Nephron (organoid): ENCODE measurements at regions not wholly inside any gene's neighbourhood (a gene's known extent, or its start where the extent isn't known, plus 50 kb on each side); places are given as distances from the start of the nearest gene placed in this dataset.
A peak's percentile ranks its signal among the peaks of the same experiment; 100 is the strongest.

Source experiments
- H3K27ac Mint-ChIP-seq, 3 experiments: 2 replicates each; pipeline ENCODE4 v1.8.0; 2020; ENCODE audit warnings: mixed read lengths in 3 of 3, mild to moderate bottlenecking in 2 of 3, moderate library complexity in 1 of 3
- H3K27me3 Mint-ChIP-seq: 2 replicates; pipeline ENCODE4 v1.8.0; 2021; ENCODE audit warnings: low read depth, mild to moderate bottlenecking, moderate library complexity, mixed read lengths
- H3K36me3 Mint-ChIP-seq: 2 replicates; pipeline ENCODE4 v1.8.0; 2020; ENCODE audit warnings: low read depth, mixed read lengths
- H3K4me1 Mint-ChIP-seq: 2 replicates; pipeline ENCODE4 v1.8.0; 2020; ENCODE audit warnings: mixed read lengths
- H3K4me3 Mint-ChIP-seq, 3 experiments: 2 replicates each; pipeline ENCODE4 v1.8.0; 2020; ENCODE audit warnings: mild to moderate bottlenecking in 3 of 3, mixed read lengths in 3 of 3, moderate library complexity in 2 of 3
- H3K9me3 Mint-ChIP-seq: 2 replicates; pipeline ENCODE4 v1.8.0; 2020; ENCODE audit warnings: mixed read lengths
- TF ChIP-seq, protein P1 (sequence below), 3 experiments: fragments of 200-600 bp; sonication (generic); IDR thresholded peaks; one replicate each; pipeline ENCODE4 v1.5.0; 2021; ENCODE audit warnings: antibody characterized with exemption in 3 of 3; ENCODE audit not compliant: unreplicated experiment in 3 of 3

DNA sequence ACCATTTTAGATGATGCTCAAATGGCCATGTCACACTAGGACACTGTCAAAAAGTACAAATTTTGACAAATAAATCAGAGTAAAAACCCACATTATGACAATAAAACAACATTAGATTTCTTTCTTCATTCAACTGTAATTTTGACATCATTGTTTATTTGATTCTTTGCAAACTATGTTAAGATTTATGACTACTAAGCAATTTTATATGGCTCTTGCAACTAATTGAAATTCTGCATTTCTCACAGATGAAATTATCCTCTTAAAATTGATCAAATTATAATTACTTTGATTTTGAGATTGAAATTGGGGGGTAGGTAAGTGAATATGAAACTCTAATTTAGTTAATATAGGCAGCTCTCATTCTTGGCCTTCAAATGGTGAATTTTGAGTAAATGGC, 59.8 kb downstream of the ATOH1 start:
- H3K27me3 Mint-ChIP-seq = no peaks in the 10 kb centered on the region
- no peaks in the 10 kb centered on the region for H3K4me1 Mint-ChIP-seq
- TF ChIP-seq, protein P1, sequence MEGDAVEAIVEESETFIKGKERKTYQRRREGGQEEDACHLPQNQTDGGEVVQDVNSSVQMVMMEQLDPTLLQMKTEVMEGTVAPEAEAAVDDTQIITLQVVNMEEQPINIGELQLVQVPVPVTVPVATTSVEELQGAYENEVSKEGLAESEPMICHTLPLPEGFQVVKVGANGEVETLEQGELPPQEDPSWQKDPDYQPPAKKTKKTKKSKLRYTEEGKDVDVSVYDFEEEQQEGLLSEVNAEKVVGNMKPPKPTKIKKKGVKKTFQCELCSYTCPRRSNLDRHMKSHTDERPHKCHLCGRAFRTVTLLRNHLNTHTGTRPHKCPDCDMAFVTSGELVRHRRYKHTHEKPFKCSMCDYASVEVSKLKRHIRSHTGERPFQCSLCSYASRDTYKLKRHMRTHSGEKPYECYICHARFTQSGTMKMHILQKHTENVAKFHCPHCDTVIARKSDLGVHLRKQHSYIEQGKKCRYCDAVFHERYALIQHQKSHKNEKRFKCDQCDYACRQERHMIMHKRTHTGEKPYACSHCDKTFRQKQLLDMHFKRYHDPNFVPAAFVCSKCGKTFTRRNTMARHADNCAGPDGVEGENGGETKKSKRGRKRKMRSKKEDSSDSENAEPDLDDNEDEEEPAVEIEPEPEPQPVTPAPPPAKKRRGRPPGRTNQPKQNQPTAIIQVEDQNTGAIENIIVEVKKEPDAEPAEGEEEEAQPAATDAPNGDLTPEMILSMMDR (IDR thresholded peaks at IDR 0.05; ENCODE audit: unreplicated experiment in 3 of 3) = no peak
- H3K27ac Mint-ChIP-seq = no peak overlapping the region
- no peaks in the 10 kb centered on the region for H3K36me3 Mint-ChIP-seq
- no peak overlapping the region for H3K4me3 Mint-ChIP-seq
- H3K9me3 Mint-ChIP-seq = no peaks in the 10 kb centered on the region

DNA sequence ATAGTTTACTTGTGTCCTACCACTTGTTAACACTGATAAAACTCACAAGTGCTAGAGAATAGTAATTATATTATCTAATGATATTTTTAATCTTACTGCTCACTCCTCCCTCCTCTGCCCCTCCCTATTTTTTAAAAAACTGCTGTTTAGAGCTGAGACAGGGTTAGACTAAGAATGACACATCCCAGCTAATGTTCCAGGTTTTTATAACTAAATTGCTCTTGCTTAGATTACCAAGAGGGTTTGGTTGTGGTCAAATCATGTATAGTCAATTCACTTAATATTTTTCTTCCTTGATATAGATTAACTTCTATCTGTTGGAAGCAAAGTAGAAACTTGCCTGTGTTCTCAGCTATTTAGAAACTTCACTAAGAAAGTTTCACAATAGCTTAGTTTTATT, 60.2 kb downstream of the ATOH1 start:
- no peak overlapping the region for H3K4me3 Mint-ChIP-seq
- H3K27ac Mint-ChIP-seq = no peak overlapping the region
- no peaks in the 10 kb centered on the region for H3K9me3 Mint-ChIP-seq
- TF ChIP-seq, protein P1 (IDR thresholded peaks at IDR 0.05; ENCODE audit: unreplicated experiment in 3 of 3) = no peak
- H3K36me3 Mint-ChIP-seq = no peaks in the 10 kb centered on the region
- no peaks in the 10 kb centered on the region for H3K4me1 Mint-ChIP-seq
- H3K27me3 Mint-ChIP-seq = no peaks in the 10 kb centered on the region

DNA sequence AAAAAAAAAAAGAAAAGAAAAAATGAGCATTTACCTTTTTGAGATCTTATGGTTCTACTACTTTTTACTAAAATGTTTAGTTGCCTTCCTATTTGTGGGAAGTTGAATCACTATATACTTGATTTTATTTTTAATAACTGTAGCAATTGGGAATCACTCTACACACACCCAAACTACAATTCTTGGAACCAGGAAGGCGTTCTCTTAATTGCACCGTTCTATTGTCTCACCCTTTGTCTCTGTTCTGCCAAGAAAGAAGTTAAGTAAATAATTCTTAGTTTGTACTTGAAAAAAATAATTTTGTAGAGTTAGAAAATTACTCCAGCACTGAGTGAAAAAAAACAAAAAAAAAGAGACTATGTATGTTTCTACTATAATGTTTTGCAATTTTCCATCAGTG, 62.7 kb downstream of the ATOH1 start:
- TF ChIP-seq, protein P1 (IDR thresholded peaks at IDR 0.05; ENCODE audit: unreplicated experiment in 3 of 3) = no peak
- no peak overlapping the region for H3K27ac Mint-ChIP-seq
- H3K27me3 Mint-ChIP-seq = no peaks in the 10 kb centered on the region
- H3K4me3 Mint-ChIP-seq = no peak overlapping the region
- no peaks in the 10 kb centered on the region for H3K36me3 Mint-ChIP-seq
- no peaks in the 10 kb centered on the region for H3K4me1 Mint-ChIP-seq
- no peaks in the 10 kb centered on the region for H3K9me3 Mint-ChIP-seq

DNA sequence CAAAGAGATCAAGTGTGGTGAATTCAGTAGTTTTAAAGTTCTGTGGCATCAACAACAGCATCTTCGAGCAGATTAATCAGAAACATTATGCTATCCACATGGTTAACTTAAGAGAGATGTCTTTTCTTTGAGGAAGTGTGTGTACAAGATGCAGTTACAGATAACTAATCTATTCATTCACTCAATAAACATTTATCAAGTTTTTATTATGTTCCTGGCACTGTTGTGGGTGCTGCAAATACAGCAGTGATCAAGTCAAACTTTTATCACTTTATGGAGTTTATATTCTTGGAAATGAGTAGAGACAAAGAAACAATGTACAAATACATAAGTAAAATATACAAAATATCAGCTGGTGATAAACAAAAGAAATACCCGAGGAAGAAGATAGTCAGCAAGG, 66.4 kb downstream of the ATOH1 start:
- H3K27me3 Mint-ChIP-seq = no peaks in the 10 kb centered on the region
- no peak overlapping the region for H3K27ac Mint-ChIP-seq
- no peak overlapping the region for H3K4me3 Mint-ChIP-seq
- no peaks in the 10 kb centered on the region for H3K36me3 Mint-ChIP-seq
- TF ChIP-seq, protein P1 (IDR thresholded peaks at IDR 0.05; ENCODE audit: unreplicated experiment in 3 of 3) = no peak
- H3K9me3 Mint-ChIP-seq = no peaks in the 10 kb centered on the region
- H3K4me1 Mint-ChIP-seq = no peaks in the 10 kb centered on the region

DNA sequence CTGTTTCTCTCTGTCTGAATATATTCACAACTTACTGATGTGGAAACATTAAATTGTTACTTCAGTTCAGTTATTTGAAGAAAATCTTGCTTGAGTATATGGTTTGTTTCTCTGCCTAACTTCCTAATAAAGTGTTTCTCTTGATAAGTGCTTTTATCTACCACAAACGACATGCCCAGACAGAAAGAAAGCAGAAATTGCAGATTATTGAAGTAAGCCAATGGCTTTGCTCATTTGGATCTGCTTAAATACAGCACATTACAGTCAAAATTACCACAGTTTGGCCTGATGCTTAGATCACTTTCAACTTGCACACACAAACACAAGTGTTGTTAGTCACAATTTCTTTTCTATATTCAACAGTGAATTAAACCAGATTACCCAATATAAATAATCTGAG, 68.0 kb downstream of the ATOH1 start:
- no peak overlapping the region for H3K27ac Mint-ChIP-seq

DNA sequence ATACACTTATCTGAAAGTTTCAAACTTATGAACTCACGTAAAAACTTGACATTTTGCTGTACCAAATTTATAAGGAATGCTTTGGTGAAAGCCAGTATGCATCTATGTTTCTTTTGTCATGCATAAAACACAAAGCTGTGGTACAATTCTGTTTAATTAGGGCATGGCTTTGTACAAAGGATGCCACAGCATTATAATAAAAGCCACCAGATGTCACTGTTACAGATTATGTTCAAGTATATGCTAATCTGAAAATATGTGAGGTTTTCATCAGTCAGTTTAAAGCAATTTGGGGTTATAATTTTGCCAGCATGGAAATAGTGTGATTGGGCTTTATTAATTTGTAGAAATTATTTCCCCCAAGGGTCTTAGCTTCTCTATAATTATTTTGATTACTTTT, 69.0 kb downstream of the ATOH1 start:
- no peaks in the 10 kb centered on the region for H3K9me3 Mint-ChIP-seq
- TF ChIP-seq, protein P1 (IDR thresholded peaks at IDR 0.05; ENCODE audit: unreplicated experiment in 3 of 3) = peak; percentile 31 to 45 (median 35)
- no peaks in the 10 kb centered on the region for H3K4me1 Mint-ChIP-seq

More for the DNA sequence above, 68.0 kb downstream of the ATOH1 start:
- H3K9me3 Mint-ChIP-seq = no peaks in the 10 kb centered on the region
- TF ChIP-seq, protein P1 (IDR thresholded peaks at IDR 0.05; ENCODE audit: unreplicated experiment in 3 of 3) = no peak
- H3K36me3 Mint-ChIP-seq = no peaks in the 10 kb centered on the region
- H3K4me3 Mint-ChIP-seq = no peak overlapping the region
- H3K4me1 Mint-ChIP-seq = no peaks in the 10 kb centered on the region
- no peaks in the 10 kb centered on the region for H3K27me3 Mint-ChIP-seq

More for the DNA sequence above, 69.0 kb downstream of the ATOH1 start:
- H3K4me3 Mint-ChIP-seq = no peak overlapping the region
- no peaks in the 10 kb centered on the region for H3K36me3 Mint-ChIP-seq
- no peak overlapping the region for H3K27ac Mint-ChIP-seq
- no peaks in the 10 kb centered on the region for H3K27me3 Mint-ChIP-seq
